WTC11 (cell line): ENCODE measurements at regions not wholly inside any gene's neighbourhood (a gene's known extent, or its start where the extent isn't known, plus 50 kb on each side); places are given as distances from the start of the nearest gene placed in this dataset.

Source experiments
- ATAC-seq: fragments of 200-7000 bp; cut with Tn5 transposase; 2 replicates; pipeline ENCODE4 v1.10.0; 2021; ENCODE audit warnings: mild to moderate bottlenecking, moderate library complexity
- CTCF ChIA-PET: fragments of 300-600 bp; sonication (Branson Sonifier 250); formaldehyde crosslinking; loops from one replicate; lab custom pipeline; 2021; ENCODE audit warnings: antibody characterized with exemption; lab: Charles Lee
- POLR2A ChIA-PET: fragments of 350-600 bp; sonication (Branson Sonifier 250); formaldehyde crosslinking; loops from one replicate; lab custom pipeline; 2021; ENCODE audit warnings: antibody characterized with exemption; lab: Charles Lee
- DNase-seq: peaks from one replicate; pipeline ENCODE4 v3.0.0; 2021; ENCODE audit warnings: low spot score
- H3K27ac Mint-ChIP-seq: 2 replicates; pipeline ENCODE4 v1.8.0; 2021; ENCODE audit warnings: mixed read lengths
- H3K27me3 Mint-ChIP-seq: 2 replicates; pipeline ENCODE4 v1.8.0; 2021; ENCODE audit warnings: low read depth, mild to moderate bottlenecking, moderate library complexity, mixed read lengths
- H3K36me3 Mint-ChIP-seq: 2 replicates; pipeline ENCODE4 v1.8.0; 2021; ENCODE audit warnings: mixed read lengths
- H3K4me1 Mint-ChIP-seq: 2 replicates; pipeline ENCODE4 v1.8.0; 2022; ENCODE audit warnings: mixed read lengths
- H3K4me3 Mint-ChIP-seq: 2 replicates; pipeline ENCODE4 v1.8.0; 2021; ENCODE audit warnings: mild to moderate bottlenecking, moderate library complexity, mixed read lengths
- H3K9me3 Mint-ChIP-seq: 2 replicates; pipeline ENCODE4 v1.8.0; 2021; ENCODE audit warnings: mixed read lengths
- CBFB ChIP-seq: sonication (generic); formaldehyde crosslinking; IDR thresholded peaks from 2 replicates; pipeline ENCODE4 v1.8.1; 2022; ENCODE audit warnings: mild to moderate bottlenecking, low read depth, missing genetic modification reagents
- CREB1 ChIP-seq: sonication (generic); formaldehyde crosslinking; IDR thresholded peaks from 2 replicates; pipeline ENCODE4 v1.8.0; 2023; ENCODE audit warnings: mild to moderate bottlenecking, missing genetic modification reagents
- FOXJ3 ChIP-seq: sonication (generic); formaldehyde crosslinking; IDR thresholded peaks from 2 replicates; pipeline ENCODE4 v1.9.0; 2021; ENCODE audit warnings: missing genetic modification reagents, mild to moderate bottlenecking, borderline replicate concordance
- GABPB1 ChIP-seq: sonication (generic); formaldehyde crosslinking; IDR thresholded peaks from 2 replicates; pipeline ENCODE4 v1.8.1; 2023; ENCODE audit warnings: mild to moderate bottlenecking, missing genetic modification reagents
- GRHL2 ChIP-seq: fragments of 250-450 bp; sonication (Bioruptor Pico); IDR thresholded peaks from 2 replicates; pipeline ENCODE4 v1.8.0; 2022; ENCODE audit warnings: mild to moderate bottlenecking, moderate library complexity; ENCODE audit not compliant: insufficient replicate concordance, severe bottlenecking
- GTF2I ChIP-seq: fragments of 250-450 bp; sonication (Bioruptor Pico); conservative IDR thresholded peaks from 2 replicates; pipeline ENCODE4 v1.4.0; 2021; ENCODE audit warnings: mild to moderate bottlenecking
- IRF2 ChIP-seq: sonication (generic); formaldehyde crosslinking; IDR thresholded peaks from 2 replicates; pipeline ENCODE4 v1.8.0; 2022; ENCODE audit warnings: low read depth, missing genetic modification reagents, borderline replicate concordance
- MYBL2 ChIP-seq: sonication (generic); formaldehyde crosslinking; IDR thresholded peaks from 2 replicates; pipeline ENCODE4 v1.8.1; 2023; ENCODE audit warnings: mild to moderate bottlenecking, moderate library complexity, missing genetic modification reagents
- NFATC4 ChIP-seq: fragments of 250-450 bp; sonication (Bioruptor Pico); IDR thresholded peaks from 2 replicates; pipeline ENCODE4 v1.9.0; 2021; ENCODE audit warnings: mild to moderate bottlenecking
- NFE2L1 ChIP-seq: sonication (generic); formaldehyde crosslinking; IDR thresholded peaks from 2 replicates; pipeline ENCODE4 v1.8.1; 2023; ENCODE audit warnings: missing genetic modification reagents
- NR2C2 ChIP-seq: sonication (generic); formaldehyde crosslinking; IDR thresholded peaks from 2 replicates; pipeline ENCODE4 v1.8.0; 2022; ENCODE audit warnings: mild to moderate bottlenecking, missing genetic modification reagents
- RELA ChIP-seq: sonication (generic); formaldehyde crosslinking; IDR thresholded peaks from 2 replicates; pipeline ENCODE4 v1.8.1; 2022; ENCODE audit warnings: missing genetic modification reagents, mild to moderate bottlenecking, borderline replicate concordance
- SOX15 ChIP-seq: fragments of 250-450 bp; sonication (Bioruptor Pico); IDR thresholded peaks from 2 replicates; pipeline ENCODE4 v1.9.0; 2021; ENCODE audit warnings: mild to moderate bottlenecking
- TEAD1 ChIP-seq: sonication (generic); formaldehyde crosslinking; IDR thresholded peaks from 2 replicates; pipeline ENCODE4 v1.8.0; 2022; ENCODE audit warnings: mild to moderate bottlenecking, missing genetic modification reagents
- TEAD4 ChIP-seq: sonication (generic); formaldehyde crosslinking; IDR thresholded peaks from 2 replicates; pipeline ENCODE4 v1.8.0; 2022; ENCODE audit warnings: mild to moderate bottlenecking, missing genetic modification reagents
- TP53 ChIP-seq: sonication (generic); formaldehyde crosslinking; IDR thresholded peaks from 2 replicates; pipeline ENCODE4 v1.8.1; 2023; ENCODE audit warnings: mild to moderate bottlenecking, missing genetic modification reagents
- ZBTB21 ChIP-seq: sonication (generic); formaldehyde crosslinking; IDR thresholded peaks from 2 replicates; pipeline ENCODE4 v1.8.1; 2023; ENCODE audit warnings: mild to moderate bottlenecking, missing genetic modification reagents, borderline replicate concordance
- TF ChIP-seq, protein P1 (sequence below): sonication (generic); formaldehyde crosslinking; IDR thresholded peaks from 2 replicates; pipeline ENCODE4 v1.8.0; 2023; ENCODE audit warnings: mild to moderate bottlenecking, missing genetic modification reagents
- TF ChIP-seq, protein P2 (sequence below): sonication (generic); formaldehyde crosslinking; IDR thresholded peaks from 2 replicates; pipeline ENCODE4 v1.8.1; 2023; ENCODE audit warnings: mild to moderate bottlenecking, missing genetic modification reagents
- TF ChIP-seq, protein P3 (sequence below): fragments of 250-450 bp; sonication (Bioruptor Pico); IDR thresholded peaks from 2 replicates; pipeline ENCODE4 v1.9.0; 2021; ENCODE audit warnings: mild to moderate bottlenecking, borderline replicate concordance
- TF ChIP-seq, protein P4 (sequence below): sonication (generic); formaldehyde crosslinking; IDR thresholded peaks from 2 replicates; pipeline ENCODE4 v1.8.1; 2022; ENCODE audit warnings: low read depth, missing genetic modification reagents, borderline replicate concordance
- TF ChIP-seq, protein P5 (sequence below): sonication (generic); formaldehyde crosslinking; IDR thresholded peaks from 2 replicates; pipeline ENCODE4 v1.8.1; 2022; ENCODE audit warnings: mild to moderate bottlenecking, moderate library complexity, missing genetic modification reagents
- TF ChIP-seq, protein P6 (sequence below): sonication (generic); formaldehyde crosslinking; IDR thresholded peaks from 2 replicates; pipeline ENCODE4 v1.8.1; 2023; ENCODE audit warnings: mild to moderate bottlenecking, moderate library complexity, missing genetic modification reagents
- TF ChIP-seq, protein P7 (sequence below): fragments of 250-450 bp; sonication (Bioruptor Pico); IDR thresholded peaks from 2 replicates; pipeline ENCODE4 v1.9.0; 2021; ENCODE audit warnings: moderate library complexity, mild to moderate bottlenecking, inconsistent platforms, borderline replicate concordance

DNA sequence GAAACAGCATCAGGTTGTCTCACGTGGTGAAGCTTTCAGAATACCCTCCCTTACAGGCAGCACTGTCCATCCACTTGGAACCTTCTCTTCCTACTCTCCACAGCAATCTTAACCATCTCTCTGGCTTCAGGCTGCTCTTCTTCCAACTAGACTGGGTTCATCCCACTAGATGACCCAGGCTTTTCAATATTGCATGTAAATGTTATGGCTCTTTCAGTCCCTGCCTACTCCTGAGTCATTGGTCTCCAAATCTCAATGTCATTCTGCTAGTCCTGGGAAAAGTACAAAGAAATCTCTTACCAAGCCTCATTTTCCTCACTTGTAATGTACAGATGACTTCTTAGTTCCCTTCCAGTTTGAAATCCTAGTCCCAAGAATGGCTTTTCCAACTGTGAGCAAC, 109.7 kb upstream of the CTNNB1 start (continued):
- TF ChIP-seq, protein P1, sequence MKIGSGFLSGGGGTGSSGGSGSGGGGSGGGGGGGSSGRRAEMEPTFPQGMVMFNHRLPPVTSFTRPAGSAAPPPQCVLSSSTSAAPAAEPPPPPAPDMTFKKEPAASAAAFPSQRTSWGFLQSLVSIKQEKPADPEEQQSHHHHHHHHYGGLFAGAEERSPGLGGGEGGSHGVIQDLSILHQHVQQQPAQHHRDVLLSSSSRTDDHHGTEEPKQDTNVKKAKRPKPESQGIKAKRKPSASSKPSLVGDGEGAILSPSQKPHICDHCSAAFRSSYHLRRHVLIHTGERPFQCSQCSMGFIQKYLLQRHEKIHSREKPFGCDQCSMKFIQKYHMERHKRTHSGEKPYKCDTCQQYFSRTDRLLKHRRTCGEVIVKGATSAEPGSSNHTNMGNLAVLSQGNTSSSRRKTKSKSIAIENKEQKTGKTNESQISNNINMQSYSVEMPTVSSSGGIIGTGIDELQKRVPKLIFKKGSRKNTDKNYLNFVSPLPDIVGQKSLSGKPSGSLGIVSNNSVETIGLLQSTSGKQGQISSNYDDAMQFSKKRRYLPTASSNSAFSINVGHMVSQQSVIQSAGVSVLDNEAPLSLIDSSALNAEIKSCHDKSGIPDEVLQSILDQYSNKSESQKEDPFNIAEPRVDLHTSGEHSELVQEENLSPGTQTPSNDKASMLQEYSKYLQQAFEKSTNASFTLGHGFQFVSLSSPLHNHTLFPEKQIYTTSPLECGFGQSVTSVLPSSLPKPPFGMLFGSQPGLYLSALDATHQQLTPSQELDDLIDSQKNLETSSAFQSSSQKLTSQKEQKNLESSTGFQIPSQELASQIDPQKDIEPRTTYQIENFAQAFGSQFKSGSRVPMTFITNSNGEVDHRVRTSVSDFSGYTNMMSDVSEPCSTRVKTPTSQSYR (CRISPR knock-in tag), result no peak
- TF ChIP-seq NFATC4 (CRISPR knock-in tag) (no peak), GABPB1 (CRISPR knock-in tag) (no peak), MYBL2 (CRISPR knock-in tag) (no peak), TEAD1 (CRISPR knock-in tag) (no peak), TP53 (CRISPR knock-in tag) (no peak), RELA (CRISPR knock-in tag) (no peak), NR2C2 (CRISPR knock-in tag) (no peak)
- TF ChIP-seq, all 79 proteins: peak for 0

DNA sequence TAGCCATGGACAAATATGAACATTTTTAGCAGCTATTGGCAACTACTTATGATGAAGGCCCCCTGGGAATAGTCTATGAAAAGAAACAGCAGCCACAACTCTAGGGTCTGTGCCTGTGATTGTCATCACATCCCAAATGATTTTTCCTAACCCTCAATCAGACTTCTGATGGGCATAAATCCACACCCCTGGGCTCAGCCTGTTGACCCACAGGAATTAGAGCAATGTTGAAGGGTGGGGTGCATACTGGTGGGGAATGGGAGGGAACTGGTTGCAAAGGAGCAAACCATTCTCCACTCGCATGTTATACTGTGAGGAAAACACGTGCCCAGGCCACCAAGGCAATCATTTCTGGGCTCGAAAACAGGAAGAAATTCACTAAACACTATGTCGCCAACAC, 106.5 kb upstream of the CTNNB1 start:
- H3K27me3 Mint-ChIP-seq, result no peaks in the 10 kb centered on the region; the same call in 1 of the 2 replicates
- no peaks in the 10 kb centered on the region for H3K9me3 Mint-ChIP-seq
- peaks cover 9% of the 10 kb centered on the region for H3K4me1 Mint-ChIP-seq
- ChIA-PET CTCF (no interaction called here), POLR2A (interaction anchor here (0.5 kb wide), 1 partner anchor 346 kb away, joined by 3 read pairs; no protein-coding TSS in a partner anchor)
- H3K36me3 Mint-ChIP-seq, result no peaks in the 10 kb centered on the region
- H3K4me3 Mint-ChIP-seq, result no peak overlapping the region
- ATAC-seq, result no peak
- no peak overlapping the region for H3K27ac Mint-ChIP-seq
- no peak for DNase-seq
- TF ChIP-seq, protein P2, sequence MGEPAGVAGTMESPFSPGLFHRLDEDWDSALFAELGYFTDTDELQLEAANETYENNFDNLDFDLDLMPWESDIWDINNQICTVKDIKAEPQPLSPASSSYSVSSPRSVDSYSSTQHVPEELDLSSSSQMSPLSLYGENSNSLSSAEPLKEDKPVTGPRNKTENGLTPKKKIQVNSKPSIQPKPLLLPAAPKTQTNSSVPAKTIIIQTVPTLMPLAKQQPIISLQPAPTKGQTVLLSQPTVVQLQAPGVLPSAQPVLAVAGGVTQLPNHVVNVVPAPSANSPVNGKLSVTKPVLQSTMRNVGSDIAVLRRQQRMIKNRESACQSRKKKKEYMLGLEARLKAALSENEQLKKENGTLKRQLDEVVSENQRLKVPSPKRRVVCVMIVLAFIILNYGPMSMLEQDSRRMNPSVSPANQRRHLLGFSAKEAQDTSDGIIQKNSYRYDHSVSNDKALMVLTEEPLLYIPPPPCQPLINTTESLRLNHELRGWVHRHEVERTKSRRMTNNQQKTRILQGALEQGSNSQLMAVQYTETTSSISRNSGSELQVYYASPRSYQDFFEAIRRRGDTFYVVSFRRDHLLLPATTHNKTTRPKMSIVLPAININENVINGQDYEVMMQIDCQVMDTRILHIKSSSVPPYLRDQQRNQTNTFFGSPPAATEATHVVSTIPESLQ, result no peak
- TF ChIP-seq SOX15, result no peak
- TF ChIP-seq CBFB (CRISPR knock-in tag), result no peak
- TF ChIP-seq, protein P3, sequence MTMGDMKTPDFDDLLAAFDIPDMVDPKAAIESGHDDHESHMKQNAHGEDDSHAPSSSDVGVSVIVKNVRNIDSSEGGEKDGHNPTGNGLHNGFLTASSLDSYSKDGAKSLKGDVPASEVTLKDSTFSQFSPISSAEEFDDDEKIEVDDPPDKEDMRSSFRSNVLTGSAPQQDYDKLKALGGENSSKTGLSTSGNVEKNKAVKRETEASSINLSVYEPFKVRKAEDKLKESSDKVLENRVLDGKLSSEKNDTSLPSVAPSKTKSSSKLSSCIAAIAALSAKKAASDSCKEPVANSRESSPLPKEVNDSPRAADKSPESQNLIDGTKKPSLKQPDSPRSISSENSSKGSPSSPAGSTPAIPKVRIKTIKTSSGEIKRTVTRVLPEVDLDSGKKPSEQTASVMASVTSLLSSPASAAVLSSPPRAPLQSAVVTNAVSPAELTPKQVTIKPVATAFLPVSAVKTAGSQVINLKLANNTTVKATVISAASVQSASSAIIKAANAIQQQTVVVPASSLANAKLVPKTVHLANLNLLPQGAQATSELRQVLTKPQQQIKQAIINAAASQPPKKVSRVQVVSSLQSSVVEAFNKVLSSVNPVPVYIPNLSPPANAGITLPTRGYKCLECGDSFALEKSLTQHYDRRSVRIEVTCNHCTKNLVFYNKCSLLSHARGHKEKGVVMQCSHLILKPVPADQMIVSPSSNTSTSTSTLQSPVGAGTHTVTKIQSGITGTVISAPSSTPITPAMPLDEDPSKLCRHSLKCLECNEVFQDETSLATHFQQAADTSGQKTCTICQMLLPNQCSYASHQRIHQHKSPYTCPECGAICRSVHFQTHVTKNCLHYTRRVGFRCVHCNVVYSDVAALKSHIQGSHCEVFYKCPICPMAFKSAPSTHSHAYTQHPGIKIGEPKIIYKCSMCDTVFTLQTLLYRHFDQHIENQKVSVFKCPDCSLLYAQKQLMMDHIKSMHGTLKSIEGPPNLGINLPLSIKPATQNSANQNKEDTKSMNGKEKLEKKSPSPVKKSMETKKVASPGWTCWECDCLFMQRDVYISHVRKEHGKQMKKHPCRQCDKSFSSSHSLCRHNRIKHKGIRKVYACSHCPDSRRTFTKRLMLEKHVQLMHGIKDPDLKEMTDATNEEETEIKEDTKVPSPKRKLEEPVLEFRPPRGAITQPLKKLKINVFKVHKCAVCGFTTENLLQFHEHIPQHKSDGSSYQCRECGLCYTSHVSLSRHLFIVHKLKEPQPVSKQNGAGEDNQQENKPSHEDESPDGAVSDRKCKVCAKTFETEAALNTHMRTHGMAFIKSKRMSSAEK, result no peak
- TF ChIP-seq, protein P4, sequence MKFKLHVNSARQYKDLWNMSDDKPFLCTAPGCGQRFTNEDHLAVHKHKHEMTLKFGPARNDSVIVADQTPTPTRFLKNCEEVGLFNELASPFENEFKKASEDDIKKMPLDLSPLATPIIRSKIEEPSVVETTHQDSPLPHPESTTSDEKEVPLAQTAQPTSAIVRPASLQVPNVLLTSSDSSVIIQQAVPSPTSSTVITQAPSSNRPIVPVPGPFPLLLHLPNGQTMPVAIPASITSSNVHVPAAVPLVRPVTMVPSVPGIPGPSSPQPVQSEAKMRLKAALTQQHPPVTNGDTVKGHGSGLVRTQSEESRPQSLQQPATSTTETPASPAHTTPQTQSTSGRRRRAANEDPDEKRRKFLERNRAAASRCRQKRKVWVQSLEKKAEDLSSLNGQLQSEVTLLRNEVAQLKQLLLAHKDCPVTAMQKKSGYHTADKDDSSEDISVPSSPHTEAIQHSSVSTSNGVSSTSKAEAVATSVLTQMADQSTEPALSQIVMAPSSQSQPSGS, result no peak
- no peak for TF ChIP-seq TP53 (CRISPR knock-in tag)
- TF ChIP-seq, protein P5, sequence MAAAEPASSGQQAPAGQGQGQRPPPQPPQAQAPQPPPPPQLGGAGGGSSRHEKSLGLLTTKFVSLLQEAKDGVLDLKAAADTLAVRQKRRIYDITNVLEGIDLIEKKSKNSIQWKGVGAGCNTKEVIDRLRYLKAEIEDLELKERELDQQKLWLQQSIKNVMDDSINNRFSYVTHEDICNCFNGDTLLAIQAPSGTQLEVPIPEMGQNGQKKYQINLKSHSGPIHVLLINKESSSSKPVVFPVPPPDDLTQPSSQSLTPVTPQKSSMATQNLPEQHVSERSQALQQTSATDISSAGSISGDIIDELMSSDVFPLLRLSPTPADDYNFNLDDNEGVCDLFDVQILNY, result no peak
- no peak for TF ChIP-seq GTF2I (CRISPR knock-in tag)
- no peak for TF ChIP-seq ZBTB21
- TF ChIP-seq, protein P6, sequence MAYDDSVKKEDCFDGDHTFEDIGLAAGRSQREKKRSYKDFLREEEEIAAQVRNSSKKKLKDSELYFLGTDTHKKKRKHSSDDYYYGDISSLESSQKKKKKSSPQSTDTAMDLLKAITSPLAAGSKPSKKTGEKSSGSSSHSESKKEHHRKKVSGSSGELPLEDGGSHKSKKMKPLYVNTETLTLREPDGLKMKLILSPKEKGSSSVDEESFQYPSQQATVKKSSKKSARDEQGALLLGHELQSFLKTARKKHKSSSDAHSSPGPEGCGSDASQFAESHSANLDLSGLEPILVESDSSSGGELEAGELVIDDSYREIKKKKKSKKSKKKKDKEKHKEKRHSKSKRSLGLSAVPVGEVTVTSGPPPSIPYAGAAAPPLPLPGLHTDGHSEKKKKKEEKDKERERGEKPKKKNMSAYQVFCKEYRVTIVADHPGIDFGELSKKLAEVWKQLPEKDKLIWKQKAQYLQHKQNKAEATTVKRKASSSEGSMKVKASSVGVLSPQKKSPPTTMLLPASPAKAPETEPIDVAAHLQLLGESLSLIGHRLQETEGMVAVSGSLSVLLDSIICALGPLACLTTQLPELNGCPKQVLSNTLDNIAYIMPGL, result no peak
- TF ChIP-seq, protein P7, sequence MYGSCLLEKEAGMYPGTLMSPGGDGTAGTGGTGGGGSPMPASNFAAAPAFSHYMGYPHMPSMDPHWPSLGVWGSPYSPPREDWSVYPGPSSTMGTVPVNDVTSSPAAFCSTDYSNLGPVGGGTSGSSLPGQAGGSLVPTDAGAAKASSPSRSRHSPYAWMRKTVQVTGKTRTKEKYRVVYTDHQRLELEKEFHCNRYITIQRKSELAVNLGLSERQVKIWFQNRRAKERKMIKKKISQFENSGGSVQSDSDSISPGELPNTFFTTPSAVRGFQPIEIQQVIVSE (CRISPR knock-in tag), result no peak
- TF ChIP-seq IRF2, result no peak
- no peak for TF ChIP-seq GRHL2 (CRISPR knock-in tag)
- no peak for TF ChIP-seq NFE2L1 (CRISPR knock-in tag)
- TF ChIP-seq FOXJ3 (CRISPR knock-in tag), result no peak
- TF ChIP-seq TEAD4, result no peak
- no peak for TF ChIP-seq CREB1 (CRISPR knock-in tag)
